Endothelial cell of umbilical vein (primary cell): ENCODE measurements at regions not wholly inside any gene's neighbourhood (a gene's known extent, or its start where the extent isn't known, plus 50 kb on each side); places are given as distances from the start of the nearest gene placed in this dataset.

Experiments
- BruUV-seq: library from RNA; stranded (reverse); fragments of 400-500 nt; replicated peaks from 2 replicates; lab custom pipeline; 2021; lab: Mats Ljungman, UMichigan
- CTCF ChIA-PET: fragments of 300-600, 350-600 bp; sonication (Branson Sonifier 250); formaldehyde crosslinking; loops from one replicate; lab custom pipeline; 2021; ENCODE audit warnings: antibody characterized with exemption, inconsistent platforms; lab: Charles Lee
- POLR2A ChIA-PET: fragments of 300-600, 350-600 bp; sonication (Branson Sonifier 250); formaldehyde crosslinking; loops from one replicate; lab custom pipeline; 2021; ENCODE audit warnings: antibody characterized with exemption, inconsistent platforms; lab: Charles Lee
- DNase-seq: peaks from one replicate; pipeline ENCODE4 v3.0.0-alpha.2; 2011; ENCODE audit warnings: low read depth, low spot score
- FAIRE-seq: peaks from 2 replicates; lab custom pipeline; 2011; peaks lifted over from hg19 to GRCh38; lab: Jason Lieb, UNC
- H2AFZ ChIP-seq: 2 replicates; pipeline ENCODE4 v1.6.0; 2012; ENCODE audit warnings: low read depth, low read length, control low read depth, inconsistent platforms
- H3K27ac ChIP-seq: 2 replicates; pipeline ENCODE4 v1.5.1; 2011; ENCODE audit warnings: low read depth, mild to moderate bottlenecking, control low read depth, low read length, moderate library complexity; ENCODE audit not compliant: insufficient read depth
- H3K27me3 ChIP-seq, 2 experiments: 2 replicates each; pipeline versions ENCODE4 v1.6.0 to v1.6.1; 2011; ENCODE audit warnings: low read length in 2 of 2, mixed read lengths in 1 of 2; ENCODE audit not compliant: control insufficient read depth in 2 of 2, insufficient read depth in 2 of 2
- H3K36me3 ChIP-seq, 2 experiments: 2 replicates in 1 of 2; 3 replicates in 1 of 2; pipeline ENCODE4 v1.5.1; 2011; ENCODE audit warnings: low read length in 2 of 2, mild to moderate bottlenecking in 1 of 2, moderate library complexity in 1 of 2; ENCODE audit not compliant: control insufficient read depth in 2 of 2, insufficient read depth in 2 of 2; ENCODE audit errors: extremely low read depth in 1 of 2
- H3K4me1 ChIP-seq: 3 replicates; pipeline ENCODE4 v1.5.1; 2011; ENCODE audit warnings: mild to moderate bottlenecking, low read length; ENCODE audit not compliant: control insufficient read depth, insufficient read depth; ENCODE audit errors: extremely low read depth
- H3K4me2 ChIP-seq: 2 replicates; pipeline ENCODE4 v1.6.1; 2011; ENCODE audit warnings: low read length, control low read depth, mixed read lengths; ENCODE audit not compliant: insufficient read depth
- H3K4me3 ChIP-seq, 3 experiments: fragments of 200-600 bp in 1 of 3; sonication (generic), shearing (Covaris generic) in 1 of 3; replicated peaks in 1 of 3; 2 replicates each; pipeline ENCODE4 v1.5.1; 2011 to 2016; ENCODE audit warnings: control low read depth in 3 of 3, low read length in 3 of 3, mild to moderate bottlenecking in 2 of 3, inconsistent platforms in 1 of 3, low read depth in 1 of 3, moderate library complexity in 1 of 3; ENCODE audit not compliant: insufficient read depth in 1 of 3
- H3K79me2 ChIP-seq: 2 replicates; pipeline ENCODE4 v1.6.0; 2012; ENCODE audit warnings: low read length, inconsistent platforms; ENCODE audit not compliant: control insufficient read depth, insufficient read depth
- H3K9ac ChIP-seq: replicated peaks from 2 replicates; pipeline ENCODE3; 2011; ENCODE audit warnings: low read length, control low read depth; ENCODE audit not compliant: insufficient read depth; ENCODE audit errors: extremely low read depth
- H3K9me1 ChIP-seq: replicated peaks from 3 replicates; pipeline ENCODE4 v1.6.0; 2011; ENCODE audit warnings: mild to moderate bottlenecking, low read length; ENCODE audit not compliant: control insufficient read depth, insufficient read depth; ENCODE audit errors: extremely low read depth
- H3K9me3 ChIP-seq: replicated peaks from 2 replicates; pipeline ENCODE4 v1.5.1; 2012; ENCODE audit warnings: low read length, inconsistent platforms; ENCODE audit not compliant: control insufficient read depth, insufficient read depth
- H4K20me1 ChIP-seq: replicated peaks from 2 replicates; pipeline ENCODE3; 2011; ENCODE audit warnings: mild to moderate bottlenecking, low read length; ENCODE audit not compliant: control insufficient read depth, insufficient read depth; ENCODE audit errors: extremely low read depth
- CTCF ChIP-seq, 2 donors: IDR thresholded peaks; 1 replicate in 1 of 2; 2 replicates in 1 of 2; pipeline ENCODE4 v1.5.1; 2011; ENCODE audit warnings: low read length in 2 of 2, mild to moderate bottlenecking in 2 of 2, moderate library complexity in 2 of 2, control low read depth in 1 of 2, inconsistent platforms in 1 of 2, low read depth in 1 of 2; ENCODE audit not compliant: insufficient read depth in 1 of 2; ENCODE audit errors: extremely low read depth in 1 of 2
- EZH2 ChIP-seq: IDR thresholded peaks from 2 replicates; pipeline ENCODE4 v1.6.1; 2012; ENCODE audit warnings: borderline replicate concordance, low read depth, mild to moderate bottlenecking, moderate library complexity, low read length, inconsistent platforms; ENCODE audit not compliant: severe bottlenecking
- FOS ChIP-seq: IDR thresholded peaks from 2 replicates; pipeline ENCODE4 v1.6.1; 2011; ENCODE audit warnings: mild to moderate bottlenecking, low read length, moderate library complexity, borderline replicate concordance; ENCODE audit not compliant: insufficient read depth
- GATA2 ChIP-seq: IDR thresholded peaks from 2 replicates; pipeline ENCODE4 v1.7.0; 2011; ENCODE audit warnings: low read depth, mild to moderate bottlenecking, moderate library complexity, mixed read lengths, low read length; ENCODE audit not compliant: insufficient read length, insufficient read depth
- JUN ChIP-seq: IDR thresholded peaks from 2 replicates; pipeline ENCODE4 v1.6.1; 2011; ENCODE audit warnings: borderline replicate concordance, low read depth; ENCODE audit not compliant: insufficient read length, insufficient read depth
- MYC ChIP-seq: IDR thresholded peaks from one replicate; pipeline ENCODE4 v1.6.1; 2011; ENCODE audit warnings: mild to moderate bottlenecking, low read depth, low read length
- POLR2A ChIP-seq: IDR thresholded peaks from 2 replicates; pipeline ENCODE4 v1.6.1; 2012; ENCODE audit warnings: low read depth, mild to moderate bottlenecking, control low read depth, low read length
- POLR2AphosphoS5 ChIP-seq: IDR thresholded peaks from 2 replicates; pipeline ENCODE4 v1.6.1; 2012; ENCODE audit warnings: low read depth, mild to moderate bottlenecking, control low read depth, low read length, moderate library complexity; ENCODE audit not compliant: insufficient read depth
- dilution Hi-C: fragments of 300-500 bp; cut with MboI; formaldehyde crosslinking; loops from one replicate; pipeline ENCODE4 v1.15.0; 2019; ENCODE audit warnings: low sequenced_read_pairs; ENCODE audit not compliant: extremely low pct_ligation_motif_present
- intact Hi-C: fragments of 100-400 bp; cut with micrococcal nuclease; formaldehyde crosslinking; loops from one replicate; pipeline ENCODE4 v1.10.0; 2022
- TF ChIP-seq, protein P1 (sequence below): IDR thresholded peaks from 2 replicates; pipeline ENCODE4 v1.6.1; 2011; ENCODE audit not compliant: insufficient read depth, insufficient read length

GRCh38 chr5:98989727-98990126 is 60.9 kb upstream of the CHD1 start:
- H3K4me1 ChIP-seq = no peaks in the 10 kb centered on the region
- no peaks in the 10 kb centered on the region for H3K9me1 ChIP-seq
- H3K79me2 ChIP-seq = no peaks in the 10 kb centered on the region
- CTCF ChIA-PET = no interaction called here
- H3K27ac ChIP-seq = no peak overlapping the region
- DNase-seq (no peak), FAIRE-seq (peak; percentile 84)
- no peaks in the 10 kb centered on the region for H3K27me3 ChIP-seq
- intact Hi-C loops (no loop called here), dilution Hi-C loops (no loop called here)
- BruUV-seq = no TSS peak
- no peak for TF ChIP-seq JUN
- TF ChIP-seq POLR2A = no peak
- H2AFZ ChIP-seq = no peak overlapping the region
- H3K36me3 ChIP-seq = no peaks in the 10 kb centered on the region
- POLR2A ChIA-PET = no interaction called here
- no peak overlapping the region for H3K9ac ChIP-seq
- no peak overlapping the region for H3K4me2 ChIP-seq
- no peaks in the 10 kb centered on the region for H3K9me3 ChIP-seq
- no peaks in the 10 kb centered on the region for H4K20me1 ChIP-seq
- no peak overlapping the region for H3K4me3 ChIP-seq

GRCh38 chr5:98986587-98986986 is 57.8 kb upstream of the CHD1 start:
- H3K9ac ChIP-seq = no peak overlapping the region
- no peak overlapping the region for H3K4me2 ChIP-seq
- no peak overlapping the region for H3K27ac ChIP-seq
- FAIRE-seq = no peak
- BruUV-seq = no TSS peak
- TF ChIP-seq GATA2 = no peak
- no peak for TF ChIP-seq CTCF (IDR thresholded peaks at IDR 0.05; ENCODE audit: extremely low read depth in 1 of 2, insufficient read depth in 1 of 2, low read depth in 1 of 2, low read length in 2 of 2)
- TF ChIP-seq FOS = no peak
- no peak for TF ChIP-seq POLR2AphosphoS5
- TF ChIP-seq POLR2A = no peak
- TF ChIP-seq EZH2 = no peak
- TF ChIP-seq MYC = no peak
- TF ChIP-seq, protein P1, sequence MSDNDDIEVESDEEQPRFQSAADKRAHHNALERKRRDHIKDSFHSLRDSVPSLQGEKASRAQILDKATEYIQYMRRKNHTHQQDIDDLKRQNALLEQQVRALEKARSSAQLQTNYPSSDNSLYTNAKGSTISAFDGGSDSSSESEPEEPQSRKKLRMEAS = no peak
- no peak for TF ChIP-seq JUN
- intact Hi-C loops = no loop called here
- no peaks in the 10 kb centered on the region for H3K27me3 ChIP-seq
- H3K9me1 ChIP-seq = no peaks in the 10 kb centered on the region
- H4K20me1 ChIP-seq = no peaks in the 10 kb centered on the region
- ChIA-PET CTCF (no interaction called here), POLR2A (no interaction called here)
- no peak overlapping the region for H2AFZ ChIP-seq
- no peak for DNase-seq
- no peak overlapping the region for H3K4me3 ChIP-seq
- H3K79me2 ChIP-seq = no peaks in the 10 kb centered on the region
- H3K36me3 ChIP-seq = no peaks in the 10 kb centered on the region
- dilution Hi-C loops = no loop called here
- no peaks in the 10 kb centered on the region for H3K4me1 ChIP-seq
- no peaks in the 10 kb centered on the region for H3K9me3 ChIP-seq
